ENCODE measurements at regions not wholly inside any gene's neighbourhood (a gene's known extent, or its start where the extent isn't known, plus 50 kb on each side); places are given as distances from the start of the nearest gene placed in this dataset.

- 87 to 88% methylated on average over 7 of the region's 7 CpGs for WGBS, 2 experiments (ENCODE audit: insufficient coverage in 2 of 2)
- H3K27ac ChIP-seq (ENCODE audit: low read depth, low read length, severe bottlenecking): no peak overlapping the region
- H3K36me3 ChIP-seq (ENCODE audit: control insufficient read depth, insufficient read depth, low read length): no peaks in the 10 kb centered on the region
- no peaks in the 10 kb centered on the region for H3K4me1 ChIP-seq (ENCODE audit: control insufficient read depth, insufficient read depth, low read length, poor library complexity, severe bottlenecking)
- no peak overlapping the region for H3K4me3 ChIP-seq (ENCODE audit: extremely low read depth, insufficient read depth, low read length, poor library complexity, severe bottlenecking)
- H3K9me3 ChIP-seq (ENCODE audit: control insufficient read depth, low read length): no peaks in the 10 kb centered on the region
Observed at GRCh38 chr13:111875915-111876314, 191.0 kb upstream of the SOX1 start.

- Histone ChIP-seq H3K9me3 (ENCODE audit: control insufficient read depth, low read length) (no peaks in the 10 kb centered on the region), H3K27ac (ENCODE audit: low read depth, low read length, severe bottlenecking) (no peak overlapping the region), H3K36me3 (ENCODE audit: control insufficient read depth, insufficient read depth, low read length) (no peaks in the 10 kb centered on the region), H3K4me3 (ENCODE audit: extremely low read depth, insufficient read depth, low read length, poor library complexity, severe bottlenecking) (no peak overlapping the region), H3K4me1 (ENCODE audit: control insufficient read depth, insufficient read depth, low read length, poor library complexity, severe bottlenecking) (no peaks in the 10 kb centered on the region)
- 59 to 79% methylated on average over 3 to 4 of the region's 4 CpGs for WGBS, 2 experiments (ENCODE audit: insufficient coverage in 2 of 2)
Observed at GRCh38 chr13:111876506-111876905, 190.4 kb upstream of the SOX1 start.

GRCh38 chr13:111877906-111878305 is 189.0 kb upstream of the SOX1 start:
- WGBS, 2 experiments (ENCODE audit: insufficient coverage in 2 of 2): 91 to 93% methylated on average over 3 to 8 of the region's 12 CpGs
- H3K27ac ChIP-seq (ENCODE audit: low read depth, low read length, severe bottlenecking): no peak overlapping the region
- H3K9me3 ChIP-seq (ENCODE audit: control insufficient read depth, low read length): no peaks in the 10 kb centered on the region
- H3K36me3 ChIP-seq (ENCODE audit: control insufficient read depth, insufficient read depth, low read length): no peaks in the 10 kb centered on the region
- H3K4me3 ChIP-seq (ENCODE audit: extremely low read depth, insufficient read depth, low read length, poor library complexity, severe bottlenecking): no peak overlapping the region
- H3K4me1 ChIP-seq (ENCODE audit: control insufficient read depth, insufficient read depth, low read length, poor library complexity, severe bottlenecking): no peaks in the 10 kb centered on the region

GRCh38 chr13:111879719-111880118 is 187.2 kb upstream of the SOX1 start:
- Histone ChIP-seq H3K36me3 (ENCODE audit: control insufficient read depth, insufficient read depth, low read length) (no peaks in the 10 kb centered on the region), H3K4me1 (ENCODE audit: control insufficient read depth, insufficient read depth, low read length, poor library complexity, severe bottlenecking) (no peaks in the 10 kb centered on the region), H3K4me3 (ENCODE audit: extremely low read depth, insufficient read depth, low read length, poor library complexity, severe bottlenecking) (no peak overlapping the region), H3K27ac (ENCODE audit: low read depth, low read length, severe bottlenecking) (no peak overlapping the region), H3K9me3 (ENCODE audit: control insufficient read depth, low read length) (no peaks in the 10 kb centered on the region)
- WGBS, 2 experiments (ENCODE audit: insufficient coverage in 2 of 2): 78 to 81% methylated on average over 5 of the region's 5 CpGs

GRCh38 chr13:111880185-111880584 is 186.8 kb upstream of the SOX1 start:
- H3K9me3 ChIP-seq (ENCODE audit: control insufficient read depth, low read length): no peaks in the 10 kb centered on the region
- no peak overlapping the region for H3K4me3 ChIP-seq (ENCODE audit: extremely low read depth, insufficient read depth, low read length, poor library complexity, severe bottlenecking)
- H3K4me1 ChIP-seq (ENCODE audit: control insufficient read depth, insufficient read depth, low read length, poor library complexity, severe bottlenecking): no peaks in the 10 kb centered on the region
- no peak overlapping the region for H3K27ac ChIP-seq (ENCODE audit: low read depth, low read length, severe bottlenecking)
- 71 to 76% methylated on average over 2 to 5 of the region's 6 CpGs for WGBS, 2 experiments (ENCODE audit: insufficient coverage in 2 of 2)
- H3K36me3 ChIP-seq (ENCODE audit: control insufficient read depth, insufficient read depth, low read length): no peaks in the 10 kb centered on the region

- Histone ChIP-seq H3K27ac (ENCODE audit: low read depth, low read length, severe bottlenecking) (no peak overlapping the region), H3K4me1 (ENCODE audit: control insufficient read depth, insufficient read depth, low read length, poor library complexity, severe bottlenecking) (no peaks in the 10 kb centered on the region), H3K9me3 (ENCODE audit: control insufficient read depth, low read length) (no peaks in the 10 kb centered on the region), H3K36me3 (ENCODE audit: control insufficient read depth, insufficient read depth, low read length) (no peaks in the 10 kb centered on the region), H3K4me3 (ENCODE audit: extremely low read depth, insufficient read depth, low read length, poor library complexity, severe bottlenecking) (no peak overlapping the region)
- 93 to 94% methylated on average over 7 to 8 of the region's 8 CpGs for WGBS, 2 experiments (ENCODE audit: insufficient coverage in 2 of 2)
Observed at GRCh38 chr13:111881700-111882099, 185.2 kb upstream of the SOX1 start.

GRCh38 chr13:111882351-111882750 is 184.6 kb upstream of the SOX1 start:
- H3K4me1 ChIP-seq (ENCODE audit: control insufficient read depth, insufficient read depth, low read length, poor library complexity, severe bottlenecking): no peaks in the 10 kb centered on the region
- H3K27ac ChIP-seq (ENCODE audit: low read depth, low read length, severe bottlenecking): no peak overlapping the region
- 82 to 91% methylated on average over 4 to 6 of the region's 6 CpGs for WGBS, 2 experiments (ENCODE audit: insufficient coverage in 2 of 2)
- H3K36me3 ChIP-seq (ENCODE audit: control insufficient read depth, insufficient read depth, low read length): no peaks in the 10 kb centered on the region
- H3K9me3 ChIP-seq (ENCODE audit: control insufficient read depth, low read length): no peaks in the 10 kb centered on the region
- no peak overlapping the region for H3K4me3 ChIP-seq (ENCODE audit: extremely low read depth, insufficient read depth, low read length, poor library complexity, severe bottlenecking)

- WGBS, 2 experiments (ENCODE audit: insufficient coverage in 2 of 2): 79 to 90% methylated on average over 14 to 15 of the region's 17 CpGs
- Histone ChIP-seq H3K4me3 (ENCODE audit: extremely low read depth, insufficient read depth, low read length, poor library complexity, severe bottlenecking) (no peak overlapping the region), H3K9me3 (ENCODE audit: control insufficient read depth, low read length) (no peaks in the 10 kb centered on the region), H3K4me1 (ENCODE audit: control insufficient read depth, insufficient read depth, low read length, poor library complexity, severe bottlenecking) (no peaks in the 10 kb centered on the region), H3K36me3 (ENCODE audit: control insufficient read depth, insufficient read depth, low read length) (no peaks in the 10 kb centered on the region), H3K27ac (ENCODE audit: low read depth, low read length, severe bottlenecking) (no peak overlapping the region)
Observed at GRCh38 chr13:111883571-111884343, 183.2 kb upstream of the SOX1 start.

- H3K4me3 ChIP-seq (ENCODE audit: extremely low read depth, insufficient read depth, low read length, poor library complexity, severe bottlenecking): no peak overlapping the region
- WGBS, 2 experiments (ENCODE audit: insufficient coverage in 2 of 2): 52 to 69% methylated on average over 4 to 5 of the region's 7 CpGs
- H3K36me3 ChIP-seq (ENCODE audit: control insufficient read depth, insufficient read depth, low read length): no peaks in the 10 kb centered on the region
Observed at GRCh38 chr13:111886217-111886945, 180.6 kb upstream of the SOX1 start.

GRCh38 chr13:111893071-111893606 is 173.8 kb upstream of the SOX1 start:
- peak overlapping the region; percentile 82 for H3K27ac ChIP-seq (ENCODE audit: low read depth, low read length, severe bottlenecking)
- WGBS, 2 experiments (ENCODE audit: insufficient coverage in 2 of 2): 1% methylated on average over 35 to 39 of the region's 39 CpGs

More at GRCh38 chr13:111886217-111886945, 180.6 kb upstream of the SOX1 start:
- H3K9me3 ChIP-seq (ENCODE audit: control insufficient read depth, low read length): no peaks in the 10 kb centered on the region
- no peak overlapping the region for H3K27ac ChIP-seq (ENCODE audit: low read depth, low read length, severe bottlenecking)
- H3K4me1 ChIP-seq (ENCODE audit: control insufficient read depth, insufficient read depth, low read length, poor library complexity, severe bottlenecking): no peaks in the 10 kb centered on the region

More at GRCh38 chr13:111893071-111893606, 173.8 kb upstream of the SOX1 start:
- Histone ChIP-seq H3K4me1 (ENCODE audit: control insufficient read depth, insufficient read depth, low read length, poor library complexity, severe bottlenecking) (no peaks in the 10 kb centered on the region), H3K4me3 (ENCODE audit: extremely low read depth, insufficient read depth, low read length, poor library complexity, severe bottlenecking) (peak overlapping the region; percentile 44), H3K9me3 (ENCODE audit: control insufficient read depth, low read length) (no peaks in the 10 kb centered on the region), H3K36me3 (ENCODE audit: control insufficient read depth, insufficient read depth, low read length) (no peaks in the 10 kb centered on the region)
